A673 (cell line): ENCODE measurements at regions not wholly inside any gene's neighbourhood (a gene's known extent, or its start where the extent isn't known, plus 50 kb on each side); places are given as distances from the start of the nearest gene placed in this dataset.
"Not testable (repeated sequence)": the region's sequence is repeated elsewhere in the genome, so short reads cannot be mapped to it uniquely, and the experiment has no call there.

Experiments
- BruUV-seq: library from RNA; stranded (reverse); fragments of 400-500 nt; replicated peaks from 2 replicates; lab custom pipeline; 2021; lab: Mats Ljungman, UMichigan
- CTCF ChIA-PET: fragments of 300-600 bp; sonication (Branson Sonifier 250); formaldehyde crosslinking; loops from one replicate; lab custom pipeline; 2022; ENCODE audit warnings: antibody characterized with exemption; lab: Charles Lee
- POLR2A ChIA-PET: fragments of 300-600 bp; sonication (Branson Sonifier 250); formaldehyde crosslinking; loops from one replicate; lab custom pipeline; 2022; ENCODE audit warnings: antibody characterized with exemption; ENCODE audit not compliant: low non-redundant PET; lab: Charles Lee
- DNase-seq: peaks from one replicate; pipeline ENCODE4 v3.0.0-alpha.2; 2015; ENCODE audit warnings: low spot score
- H3K27ac ChIP-seq: fragments of 200-600 bp; sonication (generic); 2 replicates; pipeline ENCODE4 v1.5.1; 2016; ENCODE audit warnings: mixed run types, low read depth, mild to moderate bottlenecking, mixed read lengths, antibody characterized with exemption, low read length; ENCODE audit not compliant: poor library complexity, severe bottlenecking
- H3K27me3 ChIP-seq: fragments of 200-600 bp; sonication (generic); replicated peaks from 2 replicates; pipeline ENCODE4 v1.6.1; 2017; ENCODE audit warnings: mixed run types, low read depth, mild to moderate bottlenecking, mixed read lengths, antibody characterized with exemption, low read length; ENCODE audit not compliant: insufficient read depth, poor library complexity
- H3K36me3 ChIP-seq: fragments of 200-600 bp; sonication (generic); 2 replicates; pipeline ENCODE4 v1.6.1; 2016; ENCODE audit warnings: mixed run types, mild to moderate bottlenecking, mixed read lengths, antibody characterized with exemption, low read length; ENCODE audit not compliant: insufficient read depth, poor library complexity, severe bottlenecking
- H3K4me1 ChIP-seq: fragments of 200-600 bp; sonication (generic); 2 replicates; pipeline ENCODE4 v1.6.1; 2017; ENCODE audit warnings: mixed run types, mild to moderate bottlenecking, mixed read lengths, antibody characterized with exemption, low read length; ENCODE audit not compliant: insufficient read depth, poor library complexity, severe bottlenecking
- H3K4me3 ChIP-seq: fragments of 200-600 bp; sonication (generic); 2 replicates; pipeline ENCODE4 v1.5.1; 2016; ENCODE audit warnings: low read depth, mixed run types, mild to moderate bottlenecking, mixed read lengths, low read length; ENCODE audit not compliant: poor library complexity, severe bottlenecking
- H3K9me3 ChIP-seq: fragments of 200-600 bp; sonication (generic); 2 replicates; pipeline ENCODE4 v1.6.1; 2016; ENCODE audit warnings: mixed run types, low read depth, mild to moderate bottlenecking, mixed read lengths, antibody characterized with exemption, low read length; ENCODE audit not compliant: poor library complexity, severe bottlenecking
- CTCF ChIP-seq: fragments of 300-800, 200-600 bp; sonication (generic); conservative IDR thresholded peaks from 2 replicates; pipeline ENCODE4 v1.5.1; 2017; ENCODE audit warnings: low read depth, mild to moderate bottlenecking, antibody characterized with exemption, low read length, moderate library complexity, mixed read lengths
- EZH2 ChIP-seq: fragments of 200-600 bp; sonication (generic); IDR thresholded peaks from 2 replicates; pipeline ENCODE4 v1.6.1; 2017; ENCODE audit warnings: borderline replicate concordance, low read depth, mild to moderate bottlenecking, mixed read lengths, antibody characterized with exemption, low read length; ENCODE audit not compliant: poor library complexity, severe bottlenecking
- intact Hi-C: fragments of 100-400 bp; cut with micrococcal nuclease; formaldehyde crosslinking; loops from one replicate; pipeline ENCODE4 v1.10.0; 2022; ENCODE audit not compliant: unreplicated experiment

GRCh38 chr9:38246833-38247232, 145.7 kb upstream of the ALDH1B1 start:
- BruUV-seq, result no TSS peak
- no peaks in the 10 kb centered on the region for H3K9me3 ChIP-seq
- H3K27me3 ChIP-seq, result no peaks in the 10 kb centered on the region
- H3K4me3 ChIP-seq, result no peak overlapping the region
- ChIA-PET POLR2A (no interaction called here), CTCF (no interaction called here)
- no peaks in the 10 kb centered on the region for H3K4me1 ChIP-seq
- no peak for TF ChIP-seq CTCF
- TF ChIP-seq EZH2, result no peak
- intact Hi-C loops, result loop anchor here (10.0 kb wide), 1 partner anchor 48 kb away; no protein-coding TSS in a partner anchor
- no peak overlapping the region for H3K27ac ChIP-seq
- no peaks in the 10 kb centered on the region for H3K36me3 ChIP-seq
- no peak for DNase-seq

GRCh38 chr9:38244971-38245370, 147.5 kb upstream of the ALDH1B1 start:
- no TSS peak for BruUV-seq

GRCh38 chr9:38243993-38244392, 148.5 kb upstream of the ALDH1B1 start:
- Histone ChIP-seq H3K9me3 (no peaks in the 10 kb centered on the region), H3K4me3 (no peak overlapping the region), H3K27ac (no peak overlapping the region), H3K27me3 (no peaks in the 10 kb centered on the region), H3K4me1 (no peaks in the 10 kb centered on the region), H3K36me3 (no peaks in the 10 kb centered on the region)
- intact Hi-C loops, result loop anchor here (10.0 kb wide), 1 partner anchor 51 kb away; no protein-coding TSS in a partner anchor
- ChIA-PET POLR2A (no interaction called here), CTCF (interaction anchor here (0.7 kb wide), 1 partner anchor 37 kb away, joined by 3 read pairs; no protein-coding TSS in a partner anchor)
- TF ChIP-seq EZH2 (no peak), CTCF (no peak)
- DNase-seq, result no peak
- no TSS peak for BruUV-seq

More at GRCh38 chr9:38244971-38245370, 147.5 kb upstream of the ALDH1B1 start:
- TF ChIP-seq EZH2, result no peak
- no peak for TF ChIP-seq CTCF
- Histone ChIP-seq H3K4me3 (no peak overlapping the region), H3K36me3 (no peaks in the 10 kb centered on the region), H3K27ac (no peak overlapping the region), H3K9me3 (no peaks in the 10 kb centered on the region), H3K4me1 (no peaks in the 10 kb centered on the region), H3K27me3 (no peaks in the 10 kb centered on the region)
- ChIA-PET CTCF (no interaction called here), POLR2A (no interaction called here)
- DNase-seq, result no peak
- intact Hi-C loops, result loop anchor here (10.0 kb wide), 1 partner anchor 50 kb away; no protein-coding TSS in a partner anchor

GRCh38 chr9:38242151-38242550, 150.4 kb upstream of the ALDH1B1 start:
- H3K4me1 ChIP-seq, H3K27me3 ChIP-seq, CTCF ChIA-PET, H3K4me3 ChIP-seq, H3K27ac ChIP-seq, H3K9me3 ChIP-seq, DNase-seq, H3K36me3 ChIP-seq, BruUV-seq, POLR2A ChIA-PET: not testable (repeated sequence)
- intact Hi-C loops, result loop anchor here (10.0 kb wide), 1 partner anchor 53 kb away; no protein-coding TSS in a partner anchor
